ENCODE measurements at regions not wholly inside any gene's neighbourhood (a gene's known extent, or its start where the extent isn't known, plus 50 kb on each side); places are given as distances from the start of the nearest gene placed in this dataset.

- TF ChIP-seq CTCF (conservative IDR thresholded peaks at IDR 0.05; ENCODE audit: low read length) = no peak
- no peak for TF ChIP-seq EZH2phosphoT487 (IDR thresholded peaks at IDR 0.05; ENCODE audit: borderline replicate concordance, low read depth, low read length)
Measured at GRCh38 chr3:6717026-6717943, 143.6 kb upstream of the GRM7 start.

Measured in OCI-LY7 (cell line).